Effector memory CD4-positive, alpha-beta T cell (primary cell): ENCODE measurements at regions not wholly inside any gene's neighbourhood (a gene's known extent, or its start where the extent isn't known, plus 50 kb on each side); places are given as distances from the start of the nearest gene placed in this dataset.
"Not testable (repeated sequence)": the region's sequence is repeated elsewhere in the genome, so short reads cannot be mapped to it uniquely, and the experiment has no call there.

Source experiments
- DNase-seq, 3 donors: peaks; one replicate each; pipeline ENCODE4 v3.0.0-alpha.2; 2020
- H3K27ac ChIP-seq: 2 replicates; pipeline ENCODE4 v1.7.0; 2013; ENCODE audit warnings: mild to moderate bottlenecking, low read length, moderate library complexity; ENCODE audit not compliant: insufficient read depth, poor library complexity, severe bottlenecking
- H3K27me3 ChIP-seq: replicated peaks from 2 replicates; pipeline ENCODE4 v1.7.0; 2013; ENCODE audit warnings: mild to moderate bottlenecking, low read length; ENCODE audit not compliant: insufficient read depth, control insufficient read depth, poor library complexity, severe bottlenecking
- H3K36me3 ChIP-seq: 2 replicates; pipeline ENCODE4 v1.7.0; 2013; ENCODE audit warnings: mild to moderate bottlenecking, low read length, moderate library complexity; ENCODE audit not compliant: control insufficient read depth, insufficient read depth
- H3K4me1 ChIP-seq: 2 replicates; pipeline ENCODE4 v1.7.0; 2013; ENCODE audit warnings: low read length, mild to moderate bottlenecking; ENCODE audit not compliant: control insufficient read depth, insufficient read depth, poor library complexity, severe bottlenecking
- H3K4me3 ChIP-seq: 2 replicates; pipeline ENCODE4 v1.7.0; 2013; ENCODE audit warnings: low read length, low read depth, mild to moderate bottlenecking; ENCODE audit not compliant: insufficient read depth, poor library complexity, severe bottlenecking
- H3K9me3 ChIP-seq: 2 replicates; pipeline ENCODE4 v1.7.0; 2013; ENCODE audit warnings: mild to moderate bottlenecking, low read length, moderate library complexity; ENCODE audit not compliant: control insufficient read depth

- Histone ChIP-seq H3K4me1 (no peaks in the 10 kb centered on the region), H3K27ac (no peak overlapping the region), H3K36me3 (no peaks in the 10 kb centered on the region), H3K27me3 (no peaks in the 10 kb centered on the region), H3K9me3 (no peaks in the 10 kb centered on the region), H3K4me3 (no peak overlapping the region)
- no peak for DNase-seq
These were observed 1145.7 kb downstream of the EPHA7 start for GRCh38 chr6:92273694-92274093.

GRCh38 chr6:92271091-92271490 lies 1148.3 kb downstream of the EPHA7 start:
- Histone ChIP-seq H3K9me3 (no peaks in the 10 kb centered on the region), H3K4me3 (no peak overlapping the region), H3K4me1 (no peaks in the 10 kb centered on the region), H3K27ac (no peak overlapping the region), H3K27me3 (no peaks in the 10 kb centered on the region), H3K36me3 (no peaks in the 10 kb centered on the region)
- DNase-seq: no peak

GRCh38 chr6:92270365-92270764 lies 1149.0 kb downstream of the EPHA7 start:
- DNase-seq: no peak

GRCh38 chr6:92267335-92267734 lies 1152.0 kb downstream of the EPHA7 start:
- no peak for DNase-seq

More at GRCh38 chr6:92270365-92270764, 1149.0 kb downstream of the EPHA7 start:
- no peaks in the 10 kb centered on the region for H3K36me3 ChIP-seq
- no peak overlapping the region for H3K4me3 ChIP-seq
- H3K9me3 ChIP-seq: no peaks in the 10 kb centered on the region
- H3K27ac ChIP-seq: no peak overlapping the region
- H3K4me1 ChIP-seq: no peaks in the 10 kb centered on the region
- H3K27me3 ChIP-seq: no peaks in the 10 kb centered on the region

GRCh38 chr6:92263864-92264263 lies 1155.5 kb downstream of the EPHA7 start:
- DNase-seq: no peak
- Histone ChIP-seq H3K27ac (no peak overlapping the region), H3K36me3 (no peaks in the 10 kb centered on the region), H3K27me3 (no peaks in the 10 kb centered on the region), H3K9me3 (no peaks in the 10 kb centered on the region), H3K4me1 (no peaks in the 10 kb centered on the region), H3K4me3 (no peak overlapping the region)

More at GRCh38 chr6:92267335-92267734, 1152.0 kb downstream of the EPHA7 start:
- Histone ChIP-seq H3K4me1 (no peaks in the 10 kb centered on the region), H3K9me3 (no peaks in the 10 kb centered on the region), H3K36me3 (no peaks in the 10 kb centered on the region), H3K27ac (no peak overlapping the region), H3K4me3 (no peak overlapping the region), H3K27me3 (no peaks in the 10 kb centered on the region)

- H3K9me3 ChIP-seq: no peaks in the 10 kb centered on the region
- H3K4me1 ChIP-seq: no peaks in the 10 kb centered on the region
- H3K27ac ChIP-seq: no peak overlapping the region
- H3K27me3 ChIP-seq: no peaks in the 10 kb centered on the region
- no peak for DNase-seq
- no peaks in the 10 kb centered on the region for H3K36me3 ChIP-seq
- no peak overlapping the region for H3K4me3 ChIP-seq
These were observed 1160.2 kb downstream of the EPHA7 start for GRCh38 chr6:92259171-92259570.

GRCh38 chr6:92243315-92243714 lies 1176.0 kb downstream of the EPHA7 start:
- Histone ChIP-seq H3K4me3 (no peak overlapping the region), H3K27ac (no peak overlapping the region), H3K4me1 (no peaks in the 10 kb centered on the region), H3K27me3 (no peaks in the 10 kb centered on the region), H3K36me3 (no peaks in the 10 kb centered on the region), H3K9me3 (no peaks in the 10 kb centered on the region)
- DNase-seq: no peak

- H3K27ac ChIP-seq: no peak overlapping the region
- no peak for DNase-seq
- H3K36me3 ChIP-seq: no peaks in the 10 kb centered on the region
- no peaks in the 10 kb centered on the region for H3K9me3 ChIP-seq
- H3K27me3 ChIP-seq: no peaks in the 10 kb centered on the region
- no peak overlapping the region for H3K4me3 ChIP-seq
- H3K4me1 ChIP-seq: no peaks in the 10 kb centered on the region
These were observed 1188.1 kb downstream of the EPHA7 start for GRCh38 chr6:92231171-92231701.

- not testable (repeated sequence) for H3K4me3 ChIP-seq, H3K4me1 ChIP-seq, H3K9me3 ChIP-seq
These were observed 1199.4 kb downstream of the EPHA7 start for GRCh38 chr6:92219987-92220386.

GRCh38 chr6:92216717-92217116 lies 1202.6 kb downstream of the EPHA7 start:
- H3K27ac ChIP-seq: no peak overlapping the region
- no peak for DNase-seq
- H3K4me1 ChIP-seq: no peaks in the 10 kb centered on the region
- no peak overlapping the region for H3K4me3 ChIP-seq
- no peaks in the 10 kb centered on the region for H3K36me3 ChIP-seq
- H3K9me3 ChIP-seq: no peaks in the 10 kb centered on the region
- H3K27me3 ChIP-seq: no peaks in the 10 kb centered on the region

More at GRCh38 chr6:92219987-92220386, 1199.4 kb downstream of the EPHA7 start:
- H3K27ac ChIP-seq, DNase-seq, H3K27me3 ChIP-seq, H3K36me3 ChIP-seq: not testable (repeated sequence)
